ENCODE measurements at regions not wholly inside any gene's neighbourhood (a gene's known extent, or its start where the extent isn't known, plus 50 kb on each side); places are given as distances from the start of the nearest gene placed in this dataset.

DNA sequence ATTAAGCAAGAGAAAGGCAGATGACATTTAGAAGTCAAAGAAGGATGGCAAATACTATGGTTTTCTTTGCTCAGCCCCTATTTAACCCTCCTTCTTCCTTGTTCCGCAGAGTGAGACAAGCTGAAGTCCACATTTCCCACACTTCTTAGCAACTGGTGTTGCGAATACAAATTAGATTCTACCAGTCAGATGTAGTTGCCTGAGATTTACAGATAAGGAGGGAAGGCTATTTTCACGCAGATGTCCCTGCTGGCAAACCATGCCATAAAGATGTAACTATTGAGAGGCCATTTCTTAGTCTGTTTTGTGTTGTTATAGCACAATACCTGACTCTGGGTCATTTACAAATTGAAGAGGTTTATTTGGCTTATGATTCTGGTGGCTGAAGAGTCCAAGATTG lies 84.3 kb downstream of the ZC3H11B start:
- no peak overlapping the region for H3K27ac ChIP-seq
- H3K4me3 ChIP-seq: no peak overlapping the region
- H3K4me1 ChIP-seq: peaks cover 5% of the 10 kb centered on the region; the same call in 1 of the 3 replicates
- DNase-seq (ENCODE audit: low read depth in 1 of 2, low spot score in 1 of 2) (no peak), FAIRE-seq (no peak), ATAC-seq (no peak)
- ChIA-PET CTCF (interaction anchor here (1.8 kb wide), 1 partner anchor 9 kb away, joined by 6 read pairs; no protein-coding TSS in a partner anchor), POLR2A (no interaction called here)
- whole genome bisulfite sequencing (ENCODE audit: missing lambda C conversion rate): 85% methylated on average over 3 of the region's 3 CpGs
- TF ChIP-seq ZSCAN20 (CRISPR knock-in tag; IDR thresholded peaks at IDR 0.05): no peak
- TF ChIP-seq, protein P1, sequence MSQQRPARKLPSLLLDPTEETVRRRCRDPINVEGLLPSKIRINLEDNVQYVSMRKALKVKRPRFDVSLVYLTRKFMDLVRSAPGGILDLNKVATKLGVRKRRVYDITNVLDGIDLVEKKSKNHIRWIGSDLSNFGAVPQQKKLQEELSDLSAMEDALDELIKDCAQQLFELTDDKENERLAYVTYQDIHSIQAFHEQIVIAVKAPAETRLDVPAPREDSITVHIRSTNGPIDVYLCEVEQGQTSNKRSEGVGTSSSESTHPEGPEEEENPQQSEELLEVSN (IDR thresholded peaks at IDR 0.05; ENCODE audit: borderline replicate concordance, low read depth): no peak
- no peak for TF ChIP-seq MAFK (IDR thresholded peaks at IDR 0.05; ENCODE audit: partially characterized antibody)
- no peak for TF ChIP-seq MYC (IDR thresholded peaks at IDR 0.05; ENCODE audit: borderline replicate concordance, low read length)
- TF ChIP-seq, protein P2, sequence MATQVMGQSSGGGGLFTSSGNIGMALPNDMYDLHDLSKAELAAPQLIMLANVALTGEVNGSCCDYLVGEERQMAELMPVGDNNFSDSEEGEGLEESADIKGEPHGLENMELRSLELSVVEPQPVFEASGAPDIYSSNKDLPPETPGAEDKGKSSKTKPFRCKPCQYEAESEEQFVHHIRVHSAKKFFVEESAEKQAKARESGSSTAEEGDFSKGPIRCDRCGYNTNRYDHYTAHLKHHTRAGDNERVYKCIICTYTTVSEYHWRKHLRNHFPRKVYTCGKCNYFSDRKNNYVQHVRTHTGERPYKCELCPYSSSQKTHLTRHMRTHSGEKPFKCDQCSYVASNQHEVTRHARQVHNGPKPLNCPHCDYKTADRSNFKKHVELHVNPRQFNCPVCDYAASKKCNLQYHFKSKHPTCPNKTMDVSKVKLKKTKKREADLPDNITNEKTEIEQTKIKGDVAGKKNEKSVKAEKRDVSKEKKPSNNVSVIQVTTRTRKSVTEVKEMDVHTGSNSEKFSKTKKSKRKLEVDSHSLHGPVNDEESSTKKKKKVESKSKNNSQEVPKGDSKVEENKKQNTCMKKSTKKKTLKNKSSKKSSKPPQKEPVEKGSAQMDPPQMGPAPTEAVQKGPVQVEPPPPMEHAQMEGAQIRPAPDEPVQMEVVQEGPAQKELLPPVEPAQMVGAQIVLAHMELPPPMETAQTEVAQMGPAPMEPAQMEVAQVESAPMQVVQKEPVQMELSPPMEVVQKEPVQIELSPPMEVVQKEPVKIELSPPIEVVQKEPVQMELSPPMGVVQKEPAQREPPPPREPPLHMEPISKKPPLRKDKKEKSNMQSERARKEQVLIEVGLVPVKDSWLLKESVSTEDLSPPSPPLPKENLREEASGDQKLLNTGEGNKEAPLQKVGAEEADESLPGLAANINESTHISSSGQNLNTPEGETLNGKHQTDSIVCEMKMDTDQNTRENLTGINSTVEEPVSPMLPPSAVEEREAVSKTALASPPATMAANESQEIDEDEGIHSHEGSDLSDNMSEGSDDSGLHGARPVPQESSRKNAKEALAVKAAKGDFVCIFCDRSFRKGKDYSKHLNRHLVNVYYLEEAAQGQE (IDR thresholded peaks at IDR 0.05): no peak
- H3K4me2 ChIP-seq: no peak overlapping the region
- no peaks in the 10 kb centered on the region for H3K9me3 ChIP-seq

DNA sequence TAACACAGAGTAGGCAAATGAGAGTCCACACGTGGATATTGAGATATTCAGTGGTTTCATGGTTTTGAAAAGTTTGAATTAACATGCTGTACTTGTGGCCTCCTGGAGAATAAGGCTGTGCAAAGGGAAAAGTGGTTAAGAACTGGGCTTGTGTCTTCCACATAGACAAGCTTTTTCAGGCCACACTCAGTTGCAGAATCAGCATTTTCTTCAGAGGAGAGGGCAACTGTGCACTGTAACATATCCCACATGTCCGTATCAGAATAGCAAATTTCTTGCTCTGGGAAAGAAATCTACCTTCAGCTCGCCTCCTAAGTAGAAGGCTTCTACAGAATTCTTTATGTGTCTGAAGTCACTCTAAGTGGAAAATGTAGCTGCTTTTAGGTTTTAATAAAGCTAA lies 84.9 kb downstream of the ZC3H11B start:
- Histone ChIP-seq H3K4me3 (no peak overlapping the region), H3K4me1 (peaks cover 5% of the 10 kb centered on the region; the same call in 1 of the 3 replicates), H3K4me2 (no peak overlapping the region), H3K9me3 (no peaks in the 10 kb centered on the region), H3K27ac (no peak overlapping the region)
- POLR2A ChIA-PET: no interaction called here
- CTCF ChIA-PET: interaction anchor here (1.8 kb wide), 1 partner anchor 9 kb away, joined by 6 read pairs; no protein-coding TSS in a partner anchor
- DNase-seq (ENCODE audit: low read depth in 1 of 2, low spot score in 1 of 2) (no peak), FAIRE-seq (no peak), ATAC-seq (no peak)
- 65% methylated on average over 3 of the region's 3 CpGs for WGBS (ENCODE audit: missing lambda C conversion rate)
- peak; percentile 55 for TF ChIP-seq MAFK (IDR thresholded peaks at IDR 0.05; ENCODE audit: partially characterized antibody)
- TF ChIP-seq RFX5 (IDR thresholded peaks at IDR 0.05): no peak
- no peak for TF ChIP-seq KDM5A (IDR thresholded peaks at IDR 0.05)
- TF ChIP-seq JUNB (IDR thresholded peaks at IDR 0.05): no peak
- TF ChIP-seq NFE2L2 (conservative IDR thresholded peaks at IDR 0.05; ENCODE audit: low read length): no peak
- no peak for TF ChIP-seq JUN (IDR thresholded peaks at IDR 0.05)
- no peak for TF ChIP-seq HMGXB4 (CRISPR knock-in tag; IDR thresholded peaks at IDR 0.05; ENCODE audit: borderline replicate concordance)
- TF ChIP-seq, protein P3, sequence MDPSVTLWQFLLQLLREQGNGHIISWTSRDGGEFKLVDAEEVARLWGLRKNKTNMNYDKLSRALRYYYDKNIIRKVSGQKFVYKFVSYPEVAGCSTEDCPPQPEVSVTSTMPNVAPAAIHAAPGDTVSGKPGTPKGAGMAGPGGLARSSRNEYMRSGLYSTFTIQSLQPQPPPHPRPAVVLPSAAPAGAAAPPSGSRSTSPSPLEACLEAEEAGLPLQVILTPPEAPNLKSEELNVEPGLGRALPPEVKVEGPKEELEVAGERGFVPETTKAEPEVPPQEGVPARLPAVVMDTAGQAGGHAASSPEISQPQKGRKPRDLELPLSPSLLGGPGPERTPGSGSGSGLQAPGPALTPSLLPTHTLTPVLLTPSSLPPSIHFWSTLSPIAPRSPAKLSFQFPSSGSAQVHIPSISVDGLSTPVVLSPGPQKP (IDR thresholded peaks at IDR 0.05; ENCODE audit: low read depth, low read length): no peak

- Histone ChIP-seq H3K27ac (no peak overlapping the region), H3K4me3 (no peak overlapping the region), H3K4me1 (peaks cover 2% of the 10 kb centered on the region; the same call in 1 of the 3 replicates), H3K9me3 (no peaks in the 10 kb centered on the region), H3K4me2 (no peak overlapping the region)
- no peak for DNase-seq (ENCODE audit: low read depth in 1 of 2, low spot score in 1 of 2)
- 49% methylated on average over 2 of the region's 2 CpGs for WGBS (ENCODE audit: missing lambda C conversion rate)
- ChIA-PET CTCF (interaction anchor here (1.2 kb wide), 1 partner anchor 287 kb away, joined by 3 read pairs; no protein-coding TSS in a partner anchor), POLR2A (no interaction called here)
- no peak for TF ChIP-seq HOXB13 (CRISPR knock-in tag; IDR thresholded peaks at IDR 0.05; ENCODE audit: low read depth)
- TF ChIP-seq RAD21 (conservative IDR thresholded peaks at IDR 0.05 in 1 of 2, IDR thresholded peaks at IDR 0.05 in 1 of 2): no peak
- TF ChIP-seq PBX3 (IDR thresholded peaks at IDR 0.05): no peak
- no peak for ATAC-seq
- no peak for FAIRE-seq
Measured at GRCh38 chr1:219526074-219526473, 86.8 kb downstream of the ZC3H11B start.

All from A549 (cell line).